ENCODE measurements at regions not wholly inside any gene's neighbourhood (a gene's known extent, or its start where the extent isn't known, plus 50 kb on each side); places are given as distances from the start of the nearest gene placed in this dataset.

- Histone ChIP-seq H3K36me3 (ENCODE audit: insufficient read depth, low read length) (no peaks in the 10 kb centered on the region), H3K4me2 (ENCODE audit: low read length) (no peak overlapping the region), H3K27ac (ENCODE audit: low read length) (no peak overlapping the region), H3F3A (ENCODE audit: insufficient read depth, low read length, poor library complexity, severe bottlenecking) (no peaks in the 10 kb centered on the region), H3K9ac (ENCODE audit: low read length) (no peak overlapping the region), H2AFZ (ENCODE audit: low read depth, low read length) (no peak overlapping the region), H3K27me3 (ENCODE audit: insufficient read depth, low read depth, low read length) (no peaks in the 10 kb centered on the region), H3K79me2 (replicated peaks; ENCODE audit: insufficient read depth, low read length) (no peaks in the 10 kb centered on the region), H4K20me1 (ENCODE audit: insufficient read depth) (no peaks in the 10 kb centered on the region), H3K9me3 (ENCODE audit: low read length) (no peaks in the 10 kb centered on the region), H3K9me2 (ENCODE audit: insufficient read depth, low read length) (no peaks in the 10 kb centered on the region), H3K4me3 (ENCODE audit: low read length) (no peak overlapping the region)
- no peak for TF ChIP-seq TAF1 (IDR thresholded peaks at IDR 0.05; ENCODE audit: low read depth)
- no peak for TF ChIP-seq SMC3 (conservative IDR thresholded peaks at IDR 0.05; ENCODE audit: poor library complexity)
- TF ChIP-seq REST (IDR thresholded peaks at IDR 0.05; ENCODE audit: borderline replicate concordance): no peak
- no peak for TF ChIP-seq RAD21 (conservative IDR thresholded peaks at IDR 0.05)
- no peak for TF ChIP-seq MXI1 (conservative IDR thresholded peaks at IDR 0.05; ENCODE audit: poor library complexity, severe bottlenecking)
- no peak for TF ChIP-seq EP300 (conservative IDR thresholded peaks at IDR 0.05; ENCODE audit: poor library complexity, severe bottlenecking)
- TF ChIP-seq POLR2AphosphoS5 (IDR thresholded peaks at IDR 0.05): no peak
- no peak for TF ChIP-seq CTCF (IDR thresholded peaks at IDR 0.05; ENCODE audit: poor library complexity, severe bottlenecking)
- TF ChIP-seq EZH2 (IDR thresholded peaks at IDR 0.05; ENCODE audit: borderline replicate concordance, insufficient read depth, low read length, poor library complexity, severe bottlenecking): no peak
Measured at GRCh38 chr12:73361156-73361863, 1089.1 kb downstream of the TRHDE start.

- Histone ChIP-seq H3K4me3 (ENCODE audit: low read length) (no peak overlapping the region), H2AFZ (ENCODE audit: low read depth, low read length) (no peak overlapping the region), H3K79me2 (replicated peaks; ENCODE audit: insufficient read depth, low read length) (no peaks in the 10 kb centered on the region), H3K4me2 (ENCODE audit: low read length) (no peak overlapping the region), H3K9ac (ENCODE audit: low read length) (no peak overlapping the region), H3K27me3 (ENCODE audit: insufficient read depth, low read depth, low read length) (no peaks in the 10 kb centered on the region), H4K20me1 (ENCODE audit: insufficient read depth) (no peaks in the 10 kb centered on the region), H3K27ac (ENCODE audit: low read length) (no peak overlapping the region), H3K9me2 (ENCODE audit: insufficient read depth, low read length) (no peaks in the 10 kb centered on the region), H3K36me3 (ENCODE audit: insufficient read depth, low read length) (no peaks in the 10 kb centered on the region), H3K9me3 (ENCODE audit: low read length) (no peaks in the 10 kb centered on the region), H3F3A (ENCODE audit: insufficient read depth, low read length, poor library complexity, severe bottlenecking) (no peaks in the 10 kb centered on the region)
- TF ChIP-seq REST (IDR thresholded peaks at IDR 0.05; ENCODE audit: borderline replicate concordance): no peak
- no peak for TF ChIP-seq EP300 (conservative IDR thresholded peaks at IDR 0.05; ENCODE audit: poor library complexity, severe bottlenecking)
- no peak for TF ChIP-seq RAD21 (conservative IDR thresholded peaks at IDR 0.05)
- no peak for TF ChIP-seq CTCF (IDR thresholded peaks at IDR 0.05; ENCODE audit: poor library complexity, severe bottlenecking)
- TF ChIP-seq TAF1 (IDR thresholded peaks at IDR 0.05; ENCODE audit: low read depth): no peak
- no peak for TF ChIP-seq EZH2 (IDR thresholded peaks at IDR 0.05; ENCODE audit: borderline replicate concordance, insufficient read depth, low read length, poor library complexity, severe bottlenecking)
- no peak for TF ChIP-seq POLR2AphosphoS5 (IDR thresholded peaks at IDR 0.05)
- no peak for TF ChIP-seq SMC3 (conservative IDR thresholded peaks at IDR 0.05; ENCODE audit: poor library complexity)
Measured at GRCh38 chr12:73361864-73362230, 1089.7 kb downstream of the TRHDE start.

Measured in neural cell (in vitro differentiated cells).